ENCODE measurements at regions not wholly inside any gene's neighbourhood (a gene's known extent, or its start where the extent isn't known, plus 50 kb on each side); places are given as distances from the start of the nearest gene placed in this dataset.

- H3K27ac ChIP-seq (ENCODE audit: control insufficient read depth, insufficient read depth, low read length), result no peak overlapping the region
- H3K9me1 ChIP-seq (ENCODE audit: control insufficient read depth, extremely low read depth, insufficient read depth, low read length), result no peaks in the 10 kb centered on the region
- H3K9ac ChIP-seq (ENCODE audit: control insufficient read depth, extremely low read depth, insufficient read depth, low read length), result no peak overlapping the region
- FAIRE-seq (no peak), DNase-seq (ENCODE audit: low read depth, low spot score) (no peak)
- H3K4me2 ChIP-seq (ENCODE audit: control insufficient read depth, extremely low read depth, insufficient read depth, low read depth, low read length), result no peak overlapping the region
- no peaks in the 10 kb centered on the region for H3K9me3 ChIP-seq (ENCODE audit: control insufficient read depth, low read depth, low read length)
- H3K79me2 ChIP-seq (ENCODE audit: control insufficient read depth, insufficient read depth, low read length), result no peaks in the 10 kb centered on the region
- dilution Hi-C loops (cut with MboI; ENCODE audit: extremely low pct_ligation_motif_present, low sequenced_read_pairs), result no loop called here
- H3K4me1 ChIP-seq (ENCODE audit: control insufficient read depth, extremely low read depth, insufficient read depth, low read length), result no peaks in the 10 kb centered on the region
- no peaks in the 10 kb centered on the region for H3K36me3 ChIP-seq (ENCODE audit: control insufficient read depth in 2 of 2, extremely low read depth in 1 of 2, insufficient read depth in 2 of 2, low read length in 2 of 2)
- H3K4me3 ChIP-seq (ENCODE audit: control insufficient read depth in 2 of 3, extremely low read depth in 1 of 3, insufficient read depth in 2 of 3, low read depth in 1 of 3, low read length in 3 of 3), result no peak overlapping the region
- H2AFZ ChIP-seq (ENCODE audit: control insufficient read depth, low read length), result no peak overlapping the region
- H3K27me3 ChIP-seq (ENCODE audit: control insufficient read depth, extremely low read depth, insufficient read depth, low read length), result no peaks in the 10 kb centered on the region
- no peaks in the 10 kb centered on the region for H4K20me1 ChIP-seq (ENCODE audit: control insufficient read depth, extremely low read depth, insufficient read depth, low read length)
- TF ChIP-seq, protein P1, sequence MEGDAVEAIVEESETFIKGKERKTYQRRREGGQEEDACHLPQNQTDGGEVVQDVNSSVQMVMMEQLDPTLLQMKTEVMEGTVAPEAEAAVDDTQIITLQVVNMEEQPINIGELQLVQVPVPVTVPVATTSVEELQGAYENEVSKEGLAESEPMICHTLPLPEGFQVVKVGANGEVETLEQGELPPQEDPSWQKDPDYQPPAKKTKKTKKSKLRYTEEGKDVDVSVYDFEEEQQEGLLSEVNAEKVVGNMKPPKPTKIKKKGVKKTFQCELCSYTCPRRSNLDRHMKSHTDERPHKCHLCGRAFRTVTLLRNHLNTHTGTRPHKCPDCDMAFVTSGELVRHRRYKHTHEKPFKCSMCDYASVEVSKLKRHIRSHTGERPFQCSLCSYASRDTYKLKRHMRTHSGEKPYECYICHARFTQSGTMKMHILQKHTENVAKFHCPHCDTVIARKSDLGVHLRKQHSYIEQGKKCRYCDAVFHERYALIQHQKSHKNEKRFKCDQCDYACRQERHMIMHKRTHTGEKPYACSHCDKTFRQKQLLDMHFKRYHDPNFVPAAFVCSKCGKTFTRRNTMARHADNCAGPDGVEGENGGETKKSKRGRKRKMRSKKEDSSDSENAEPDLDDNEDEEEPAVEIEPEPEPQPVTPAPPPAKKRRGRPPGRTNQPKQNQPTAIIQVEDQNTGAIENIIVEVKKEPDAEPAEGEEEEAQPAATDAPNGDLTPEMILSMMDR (optimal IDR thresholded peaks at IDR 0.05 in 1 of 3, IDR thresholded peaks at IDR 0.05 in 1 of 3, conservative IDR thresholded peaks at IDR 0.05 in 1 of 3; ENCODE audit: extremely low read depth in 1 of 3, insufficient read depth in 2 of 3, low read length in 3 of 3), result no peak
- TF ChIP-seq EZH2 (IDR thresholded peaks at IDR 0.05; ENCODE audit: low read length), result no peak
These were observed 800.9 kb downstream of the SATB2 start for GRCh38 chr2:198656869-198657268.

GRCh38 chr2:198654646-198655045, 803.1 kb downstream of the SATB2 start:
- no peaks in the 10 kb centered on the region for H3K9me3 ChIP-seq (ENCODE audit: control insufficient read depth, low read depth, low read length)
- dilution Hi-C loops (cut with MboI; ENCODE audit: extremely low pct_ligation_motif_present, low sequenced_read_pairs), result no loop called here
- H4K20me1 ChIP-seq (ENCODE audit: control insufficient read depth, extremely low read depth, insufficient read depth, low read length), result no peaks in the 10 kb centered on the region
- no peak overlapping the region for H3K4me2 ChIP-seq (ENCODE audit: control insufficient read depth, extremely low read depth, insufficient read depth, low read depth, low read length)
- H3K36me3 ChIP-seq (ENCODE audit: control insufficient read depth in 2 of 2, extremely low read depth in 1 of 2, insufficient read depth in 2 of 2, low read length in 2 of 2), result no peaks in the 10 kb centered on the region
- no peaks in the 10 kb centered on the region for H3K9me1 ChIP-seq (ENCODE audit: control insufficient read depth, extremely low read depth, insufficient read depth, low read length)
- H3K4me1 ChIP-seq (ENCODE audit: control insufficient read depth, extremely low read depth, insufficient read depth, low read length), result no peaks in the 10 kb centered on the region
- no peak overlapping the region for H2AFZ ChIP-seq (ENCODE audit: control insufficient read depth, low read length)
- no peak overlapping the region for H3K27ac ChIP-seq (ENCODE audit: control insufficient read depth, insufficient read depth, low read length)
- H3K79me2 ChIP-seq (ENCODE audit: control insufficient read depth, insufficient read depth, low read length), result no peaks in the 10 kb centered on the region
- H3K27me3 ChIP-seq (ENCODE audit: control insufficient read depth, extremely low read depth, insufficient read depth, low read length), result no peaks in the 10 kb centered on the region
- no peak overlapping the region for H3K9ac ChIP-seq (ENCODE audit: control insufficient read depth, extremely low read depth, insufficient read depth, low read length)
- H3K4me3 ChIP-seq (ENCODE audit: control insufficient read depth in 2 of 3, extremely low read depth in 1 of 3, insufficient read depth in 2 of 3, low read depth in 1 of 3, low read length in 3 of 3), result no peak overlapping the region
- TF ChIP-seq, protein P1 (optimal IDR thresholded peaks at IDR 0.05 in 1 of 3, IDR thresholded peaks at IDR 0.05 in 1 of 3, conservative IDR thresholded peaks at IDR 0.05 in 1 of 3; ENCODE audit: extremely low read depth in 1 of 3, insufficient read depth in 2 of 3, low read length in 3 of 3), result no peak
- TF ChIP-seq EZH2 (IDR thresholded peaks at IDR 0.05; ENCODE audit: low read length), result no peak
- FAIRE-seq (no peak), DNase-seq (ENCODE audit: low read depth, low spot score) (no peak)

Measured in keratinocyte (primary cell).